GM18508 (cell line): ENCODE measurements at regions not wholly inside any gene's neighbourhood (a gene's known extent, or its start where the extent isn't known, plus 50 kb on each side); places are given as distances from the start of the nearest gene placed in this dataset.

Experiments
- ATAC-seq: cut with Tn5 transposase; IDR thresholded peaks from one replicate; pipeline ENCODE4 v1.9.1; 2021; ENCODE audit warnings: moderate number of reproducible peaks; ENCODE audit not compliant: insufficient read depth, unreplicated experiment

- no peak for ATAC-seq
Observed at GRCh38 chr6:165091121-165091785, 218.2 kb downstream of the C6orf118 start.

DNA sequence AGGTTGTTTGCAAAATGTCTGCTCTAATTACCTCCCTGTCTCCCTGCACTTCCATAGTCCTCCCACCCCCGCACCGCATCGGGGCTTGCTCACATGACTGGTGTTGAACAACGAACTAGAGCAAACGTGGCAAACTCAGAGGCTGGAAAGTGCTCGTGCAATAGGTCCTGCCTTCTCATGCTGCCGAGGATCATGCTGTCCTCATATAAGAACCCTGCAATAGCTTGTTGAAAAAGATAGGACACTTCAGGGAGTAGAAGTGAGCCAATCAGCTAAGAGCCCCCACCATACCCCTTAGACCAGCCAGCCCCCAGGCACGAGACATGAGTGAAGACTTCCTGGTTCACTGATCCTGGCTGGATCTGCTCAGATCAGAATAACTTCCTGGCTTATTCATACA is 219.2 kb downstream of the C6orf118 start:
- no peak for ATAC-seq

DNA sequence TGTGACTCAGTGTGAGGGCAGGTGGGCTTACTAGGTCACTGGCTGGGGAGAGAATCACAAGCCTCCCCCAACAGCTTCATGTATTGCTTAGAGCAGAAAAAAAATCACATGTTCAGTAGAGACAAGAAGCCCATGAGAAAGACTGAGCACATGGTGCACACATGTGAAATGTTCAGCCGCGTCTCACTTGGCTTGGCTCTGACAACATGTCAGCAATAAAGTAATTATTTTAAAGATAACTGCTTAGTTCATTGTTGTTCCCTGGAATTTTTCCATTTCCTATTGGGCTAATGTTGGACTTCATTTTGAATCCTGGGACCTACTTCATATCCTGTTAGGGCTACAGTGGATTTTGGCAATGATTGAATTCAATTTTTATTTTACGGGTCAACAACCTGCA is 222.6 kb downstream of the C6orf118 start:
- no peak for ATAC-seq

DNA sequence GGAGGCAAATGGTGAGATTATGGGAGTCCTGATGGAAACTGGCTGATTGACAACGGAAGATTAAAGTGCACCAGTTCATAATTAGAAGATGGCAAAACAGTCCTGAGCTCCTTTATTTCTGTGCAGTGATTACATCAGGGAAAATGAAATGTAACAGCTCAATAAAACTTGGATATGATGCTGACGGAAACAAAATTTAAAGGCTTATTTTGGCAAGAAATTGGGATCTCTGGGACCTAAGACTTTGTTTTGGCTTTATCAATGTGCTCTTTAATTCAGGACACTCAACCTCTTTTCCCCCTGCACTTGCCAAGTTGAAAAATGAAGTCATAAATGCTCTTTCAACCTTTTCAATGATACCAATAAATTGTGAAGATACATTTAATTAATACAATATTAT is 226.8 kb downstream of the C6orf118 start:
- ATAC-seq = no peak

DNA sequence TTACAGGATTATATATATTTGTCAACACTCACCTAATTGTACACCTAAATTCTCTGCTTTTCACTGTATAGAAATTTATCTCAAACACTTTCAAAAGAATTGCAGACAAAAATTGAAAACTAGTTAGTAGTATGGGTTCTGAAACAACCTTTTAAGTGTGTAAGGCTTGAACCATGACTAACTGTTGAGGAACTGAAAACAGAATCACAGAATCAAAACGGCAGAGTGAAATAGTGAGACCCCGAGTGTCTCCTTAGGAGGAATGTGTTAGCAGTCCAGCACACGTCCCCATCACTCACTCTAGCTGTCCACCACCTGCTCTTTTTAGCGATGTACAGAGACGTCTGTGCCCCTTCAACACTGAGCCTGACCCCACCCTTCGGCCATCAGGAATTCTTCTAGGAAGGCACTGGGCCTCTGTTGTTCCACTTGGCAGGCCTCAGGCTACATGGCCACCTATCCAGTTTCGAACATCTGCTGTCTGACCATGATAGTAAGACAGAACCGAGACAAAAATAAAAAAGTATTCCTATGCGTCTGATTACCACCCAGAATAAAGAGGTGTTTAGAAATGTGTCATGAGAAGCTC is 227.4 kb downstream of the C6orf118 start:
- ATAC-seq = no peak

DNA sequence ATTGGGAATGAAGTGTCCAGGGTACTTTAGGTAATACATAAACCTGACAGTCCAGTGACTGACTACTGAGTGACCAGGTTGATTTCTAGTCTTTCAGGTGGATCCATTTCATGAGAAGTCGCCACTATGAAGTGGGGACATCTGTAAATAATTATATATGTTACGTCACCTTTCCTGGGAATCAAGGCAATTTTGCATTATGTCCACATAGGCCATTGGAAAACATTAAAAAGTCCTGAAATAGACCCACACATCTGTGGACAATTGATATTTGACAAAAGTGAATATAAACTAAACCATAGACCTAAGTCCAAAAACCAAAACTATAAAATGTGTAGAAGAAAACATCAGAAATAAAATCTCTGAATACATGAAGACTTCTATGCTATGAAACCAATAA is 231.5 kb downstream of the C6orf118 start:
- no peak for ATAC-seq

GRCh38 chr6:165071906-165072305 is 237.5 kb downstream of the C6orf118 start:
- ATAC-seq = no peak

DNA sequence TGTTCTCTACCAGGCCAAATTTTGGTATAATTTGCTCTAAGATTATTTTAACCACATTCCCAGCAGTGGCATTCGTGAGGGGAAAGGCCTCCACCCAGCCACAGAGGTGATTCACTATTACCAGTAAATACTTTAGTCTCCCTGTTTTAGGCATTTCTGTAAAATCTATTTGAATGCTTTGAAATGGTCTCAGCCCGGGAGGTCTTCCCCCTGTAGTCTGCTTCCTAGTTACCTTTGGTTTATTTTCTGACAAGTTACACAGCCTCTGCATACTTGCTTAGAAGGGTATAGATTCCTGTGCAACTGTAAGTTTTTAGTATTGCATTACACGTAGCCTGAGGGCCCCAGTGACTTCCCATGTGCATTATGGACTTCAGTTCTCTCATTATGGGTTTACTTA is 248.7 kb downstream of the C6orf118 start:
- no peak for ATAC-seq

- ATAC-seq = no peak
Observed at GRCh38 chr6:165059032-165059431, 250.4 kb downstream of the C6orf118 start.

- ATAC-seq = no peak
Observed at GRCh38 chr6:165056292-165056691, 253.1 kb downstream of the C6orf118 start.

- ATAC-seq = no peak
Observed at GRCh38 chr6:165055231-165055630, 254.2 kb downstream of the C6orf118 start.

DNA sequence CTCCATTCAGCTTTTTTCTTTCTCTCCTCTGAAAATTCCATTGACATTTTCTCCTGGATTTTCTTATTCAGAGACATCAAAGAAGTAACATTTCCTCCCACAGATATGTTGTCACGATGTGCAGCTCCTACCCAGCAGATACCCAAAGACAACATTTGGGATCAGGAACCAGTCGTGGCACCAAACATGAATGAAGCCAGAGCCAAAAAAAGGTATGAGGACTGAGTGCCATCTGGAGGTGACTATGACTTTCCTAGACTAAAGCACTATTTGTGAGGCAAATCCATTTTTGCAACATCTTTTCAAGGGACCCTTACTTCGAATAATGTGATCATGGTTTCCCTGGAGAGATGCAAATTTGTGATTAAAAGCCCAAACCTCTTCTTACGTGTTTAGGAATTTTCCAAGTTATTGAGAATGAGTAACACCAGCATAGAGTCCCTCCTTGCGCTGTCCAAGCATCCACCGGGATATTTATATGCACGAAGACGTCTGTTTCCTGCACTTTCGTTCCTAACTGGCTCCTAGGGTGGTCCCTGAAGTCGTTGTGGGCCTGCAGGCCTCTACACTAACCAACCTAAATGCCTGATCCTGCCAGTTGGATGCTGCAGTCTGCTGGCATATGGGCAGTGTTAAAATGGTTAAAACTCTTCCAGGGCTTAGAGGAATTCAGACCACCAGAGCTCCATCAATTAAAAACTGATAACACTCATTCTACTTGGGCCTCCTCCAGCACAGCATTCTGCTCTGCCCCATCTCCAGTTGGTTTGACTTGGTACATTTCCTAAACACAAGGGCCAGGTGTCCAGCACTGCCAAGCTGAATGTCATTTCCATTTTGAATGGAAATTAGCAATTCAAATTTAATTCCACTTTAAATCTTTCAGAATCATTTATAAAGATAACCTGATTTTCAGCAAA is 256.6 kb downstream of the C6orf118 start:
- no peak for ATAC-seq

- no peak for ATAC-seq
Observed at GRCh38 chr6:165049362-165049761, 260.0 kb downstream of the C6orf118 start.

GRCh38 chr6:165047952-165048351 is 261.5 kb downstream of the C6orf118 start:
- no peak for ATAC-seq

- no peak for ATAC-seq
Observed at GRCh38 chr6:165045631-165046030, 263.8 kb downstream of the C6orf118 start.

- ATAC-seq = no peak
Observed at GRCh38 chr6:165042912-165043311, 266.5 kb downstream of the C6orf118 start.

- ATAC-seq = no peak
Observed at GRCh38 chr6:165040440-165040839, 269.0 kb downstream of the C6orf118 start.

- no peak for ATAC-seq
Observed at GRCh38 chr6:165034271-165034741, 275.1 kb downstream of the C6orf118 start.

DNA sequence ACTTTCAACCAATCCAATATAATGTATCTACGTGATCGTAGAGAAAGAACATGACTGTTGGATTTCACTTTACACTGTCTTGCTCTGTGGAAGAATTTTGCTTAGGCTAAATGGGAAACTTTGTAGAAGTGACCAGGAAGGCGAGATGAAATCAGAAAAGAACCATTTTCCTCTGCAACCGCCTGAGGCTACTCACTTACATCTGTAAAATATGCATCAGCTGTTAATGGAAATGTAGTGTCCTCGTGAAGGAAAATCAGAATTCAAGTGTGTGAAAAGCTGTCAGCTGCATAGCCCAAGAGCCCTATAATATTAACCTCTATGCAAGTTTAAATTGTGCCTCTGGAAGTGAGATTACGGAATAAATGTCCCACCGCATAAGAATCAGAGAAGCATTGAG is 277.9 kb downstream of the C6orf118 start:
- ATAC-seq = no peak

DNA sequence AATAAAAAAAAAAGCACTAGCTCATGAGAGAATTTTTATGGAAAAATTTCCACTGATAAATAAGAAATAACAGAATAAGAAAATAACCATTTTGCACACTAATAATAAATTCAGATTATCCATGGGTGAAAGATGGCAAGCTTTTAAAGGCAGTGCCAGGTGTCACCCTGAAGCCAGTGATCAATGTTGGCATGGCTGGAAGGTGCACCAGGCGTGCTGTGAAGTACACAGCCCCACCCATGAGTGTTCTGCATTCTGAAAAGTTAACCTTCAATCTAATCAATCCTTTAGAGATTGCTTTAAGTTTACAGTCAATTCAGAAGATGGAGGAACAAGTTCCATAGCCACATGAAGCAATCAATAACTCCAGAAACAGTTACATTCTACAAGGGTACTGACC is 284.4 kb downstream of the C6orf118 start:
- no peak for ATAC-seq

GRCh38 chr6:165019681-165020080 is 289.7 kb downstream of the C6orf118 start:
- ATAC-seq = no peak
